Ishikawa (cell line): ENCODE measurements at regions not wholly inside any gene's neighbourhood (a gene's known extent, or its start where the extent isn't known, plus 50 kb on each side); places are given as distances from the start of the nearest gene placed in this dataset.

Experiments used
- CEBPB ChIP-seq: IDR thresholded peaks from 2 replicates; pipeline ENCODE4 v1.6.1; 2012
- CREB1 ChIP-seq: IDR thresholded peaks from 2 replicates; pipeline ENCODE4 v1.6.1; 2012; ENCODE audit warnings: low read depth
- EGR1 ChIP-seq: IDR thresholded peaks from 2 replicates; pipeline ENCODE4 v1.6.1; 2012
- EP300 ChIP-seq: IDR thresholded peaks from 2 replicates; pipeline ENCODE4 v1.6.1; 2012; ENCODE audit warnings: borderline replicate concordance
- FOXM1 ChIP-seq: IDR thresholded peaks from 2 replicates; pipeline ENCODE4 v1.6.1; 2012; ENCODE audit warnings: low read depth, borderline replicate concordance
- NFIC ChIP-seq: IDR thresholded peaks from 2 replicates; pipeline ENCODE4 v1.6.1; 2012
- RAD21 ChIP-seq: IDR thresholded peaks from 2 replicates; pipeline ENCODE4 v1.6.1; 2012; ENCODE audit warnings: low read depth
- TAF1 ChIP-seq: IDR thresholded peaks from 2 replicates; pipeline ENCODE4 v1.6.1; 2012; ENCODE audit warnings: low read depth, mild to moderate bottlenecking
- TCF12 ChIP-seq: IDR thresholded peaks from 2 replicates; pipeline ENCODE4 v1.6.1; 2012; ENCODE audit warnings: low read depth
- TEAD4 ChIP-seq: IDR thresholded peaks from 2 replicates; pipeline ENCODE4 v1.6.1; 2012
- YY1 ChIP-seq: IDR thresholded peaks from 2 replicates; pipeline ENCODE4 v1.6.1; 2012; ENCODE audit warnings: low read depth
- ZBTB7A ChIP-seq: IDR thresholded peaks from 2 replicates; pipeline ENCODE4 v1.6.1; 2012; ENCODE audit warnings: low read depth
- TF ChIP-seq, protein P1 (sequence below): IDR thresholded peaks from 2 replicates; pipeline ENCODE4 v1.6.1; 2012; ENCODE audit warnings: low read depth, mild to moderate bottlenecking
- TF ChIP-seq, protein P2 (sequence below): IDR thresholded peaks from 2 replicates; pipeline ENCODE4 v1.6.1; 2012

DNA sequence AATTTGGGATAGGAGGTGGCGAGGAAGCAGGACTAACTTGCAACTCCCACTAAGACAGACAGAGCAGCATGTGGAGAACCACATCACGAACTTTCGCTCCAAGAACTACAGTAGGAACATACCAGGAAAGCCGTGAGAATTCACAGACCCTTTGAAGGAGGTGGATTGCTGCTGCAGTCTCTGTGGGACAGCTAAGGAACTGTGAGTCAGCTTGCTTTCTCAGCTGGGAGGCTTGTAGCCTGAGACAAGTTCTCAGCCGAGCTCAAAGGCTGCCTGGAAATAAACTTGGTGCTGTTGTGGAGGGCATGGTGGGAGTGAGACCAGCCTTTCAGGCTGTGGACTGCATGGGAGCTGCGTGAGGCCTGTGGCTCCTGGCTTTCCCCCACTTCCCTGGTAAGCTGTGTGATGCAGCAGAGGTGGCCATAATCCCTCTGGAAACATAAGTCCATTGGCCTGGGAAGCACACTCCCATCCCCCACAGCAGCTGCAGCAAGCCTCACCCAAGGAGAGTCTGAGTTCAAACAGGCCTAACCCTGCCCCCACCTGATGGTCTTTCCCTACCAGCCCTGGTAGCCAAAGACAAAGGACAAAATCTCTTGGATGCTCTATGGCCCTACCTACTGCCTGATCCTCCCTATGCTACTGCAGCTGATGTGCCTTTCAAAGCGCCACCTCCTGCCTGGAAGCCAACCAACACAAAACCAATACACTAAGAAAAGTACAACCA is 441.1 kb upstream of the HTR2A start:
- TF ChIP-seq ZBTB7A (no peak), NFIC (no peak), EGR1 (no peak), YY1 (no peak), TAF1 (no peak), RAD21 (no peak), FOXM1 (no peak), EP300 (no peak), TEAD4 (no peak), CEBPB (no peak), TCF12 (no peak), CREB1 (no peak)
- TF ChIP-seq, protein P1, sequence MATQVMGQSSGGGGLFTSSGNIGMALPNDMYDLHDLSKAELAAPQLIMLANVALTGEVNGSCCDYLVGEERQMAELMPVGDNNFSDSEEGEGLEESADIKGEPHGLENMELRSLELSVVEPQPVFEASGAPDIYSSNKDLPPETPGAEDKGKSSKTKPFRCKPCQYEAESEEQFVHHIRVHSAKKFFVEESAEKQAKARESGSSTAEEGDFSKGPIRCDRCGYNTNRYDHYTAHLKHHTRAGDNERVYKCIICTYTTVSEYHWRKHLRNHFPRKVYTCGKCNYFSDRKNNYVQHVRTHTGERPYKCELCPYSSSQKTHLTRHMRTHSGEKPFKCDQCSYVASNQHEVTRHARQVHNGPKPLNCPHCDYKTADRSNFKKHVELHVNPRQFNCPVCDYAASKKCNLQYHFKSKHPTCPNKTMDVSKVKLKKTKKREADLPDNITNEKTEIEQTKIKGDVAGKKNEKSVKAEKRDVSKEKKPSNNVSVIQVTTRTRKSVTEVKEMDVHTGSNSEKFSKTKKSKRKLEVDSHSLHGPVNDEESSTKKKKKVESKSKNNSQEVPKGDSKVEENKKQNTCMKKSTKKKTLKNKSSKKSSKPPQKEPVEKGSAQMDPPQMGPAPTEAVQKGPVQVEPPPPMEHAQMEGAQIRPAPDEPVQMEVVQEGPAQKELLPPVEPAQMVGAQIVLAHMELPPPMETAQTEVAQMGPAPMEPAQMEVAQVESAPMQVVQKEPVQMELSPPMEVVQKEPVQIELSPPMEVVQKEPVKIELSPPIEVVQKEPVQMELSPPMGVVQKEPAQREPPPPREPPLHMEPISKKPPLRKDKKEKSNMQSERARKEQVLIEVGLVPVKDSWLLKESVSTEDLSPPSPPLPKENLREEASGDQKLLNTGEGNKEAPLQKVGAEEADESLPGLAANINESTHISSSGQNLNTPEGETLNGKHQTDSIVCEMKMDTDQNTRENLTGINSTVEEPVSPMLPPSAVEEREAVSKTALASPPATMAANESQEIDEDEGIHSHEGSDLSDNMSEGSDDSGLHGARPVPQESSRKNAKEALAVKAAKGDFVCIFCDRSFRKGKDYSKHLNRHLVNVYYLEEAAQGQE: no peak
- TF ChIP-seq, protein P2, sequence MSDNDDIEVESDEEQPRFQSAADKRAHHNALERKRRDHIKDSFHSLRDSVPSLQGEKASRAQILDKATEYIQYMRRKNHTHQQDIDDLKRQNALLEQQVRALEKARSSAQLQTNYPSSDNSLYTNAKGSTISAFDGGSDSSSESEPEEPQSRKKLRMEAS: no peak
